GM06990 (cell line): ENCODE measurements at regions not wholly inside any gene's neighbourhood (a gene's known extent, or its start where the extent isn't known, plus 50 kb on each side); places are given as distances from the start of the nearest gene placed in this dataset.

ENCODE experiments used
- DNase-seq: peaks from one replicate; pipeline ENCODE4 v3.0.0-alpha.2; 2011; ENCODE audit not compliant: insufficient read length; ENCODE audit errors: extremely low read depth
- H3K27me3 ChIP-seq: replicated peaks from 2 replicates; pipeline ENCODE4 v1.6.0; 2011; ENCODE audit warnings: low read length; ENCODE audit not compliant: control insufficient read depth, insufficient read depth
- H3K36me3 ChIP-seq: 2 replicates; pipeline ENCODE4 v1.5.1; 2011; ENCODE audit warnings: low read length; ENCODE audit not compliant: control insufficient read depth, insufficient read depth
- H3K4me3 ChIP-seq: replicated peaks from 2 replicates; pipeline ENCODE4 v1.5.1; 2011; ENCODE audit warnings: low read depth, mild to moderate bottlenecking, control low read depth, low read length
- TF ChIP-seq, protein P1 (sequence below): IDR thresholded peaks from 2 replicates; pipeline ENCODE4 v1.5.1; 2011; ENCODE audit warnings: low read length, control low read depth, mild to moderate bottlenecking, inconsistent platforms; ENCODE audit not compliant: insufficient read depth, poor library complexity, severe bottlenecking

DNA sequence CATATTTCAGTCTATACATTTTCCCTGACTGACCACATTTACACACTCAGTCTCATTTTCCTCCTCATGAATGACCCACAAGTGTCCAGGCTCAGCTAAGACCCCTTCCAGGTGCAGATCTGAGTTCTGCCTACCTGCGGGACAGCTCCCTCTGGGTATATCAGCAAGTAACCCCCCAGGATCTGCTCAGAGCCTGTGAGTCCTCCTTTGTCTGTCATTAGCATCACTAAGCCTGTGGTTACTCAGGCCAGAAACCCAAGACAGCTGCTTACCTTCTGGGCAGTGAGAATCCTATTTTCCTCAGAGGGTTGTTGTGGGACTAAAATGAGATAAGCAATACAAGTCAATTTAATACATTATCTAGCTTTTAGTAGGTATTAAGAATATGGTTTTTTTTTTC is 487.6 kb upstream of the BOD1L1 start:
- Histone ChIP-seq H3K36me3 (no peaks in the 10 kb centered on the region), H3K4me3 (no peak overlapping the region), H3K27me3 (no peaks in the 10 kb centered on the region)
- no peak for DNase-seq
- TF ChIP-seq, protein P1, sequence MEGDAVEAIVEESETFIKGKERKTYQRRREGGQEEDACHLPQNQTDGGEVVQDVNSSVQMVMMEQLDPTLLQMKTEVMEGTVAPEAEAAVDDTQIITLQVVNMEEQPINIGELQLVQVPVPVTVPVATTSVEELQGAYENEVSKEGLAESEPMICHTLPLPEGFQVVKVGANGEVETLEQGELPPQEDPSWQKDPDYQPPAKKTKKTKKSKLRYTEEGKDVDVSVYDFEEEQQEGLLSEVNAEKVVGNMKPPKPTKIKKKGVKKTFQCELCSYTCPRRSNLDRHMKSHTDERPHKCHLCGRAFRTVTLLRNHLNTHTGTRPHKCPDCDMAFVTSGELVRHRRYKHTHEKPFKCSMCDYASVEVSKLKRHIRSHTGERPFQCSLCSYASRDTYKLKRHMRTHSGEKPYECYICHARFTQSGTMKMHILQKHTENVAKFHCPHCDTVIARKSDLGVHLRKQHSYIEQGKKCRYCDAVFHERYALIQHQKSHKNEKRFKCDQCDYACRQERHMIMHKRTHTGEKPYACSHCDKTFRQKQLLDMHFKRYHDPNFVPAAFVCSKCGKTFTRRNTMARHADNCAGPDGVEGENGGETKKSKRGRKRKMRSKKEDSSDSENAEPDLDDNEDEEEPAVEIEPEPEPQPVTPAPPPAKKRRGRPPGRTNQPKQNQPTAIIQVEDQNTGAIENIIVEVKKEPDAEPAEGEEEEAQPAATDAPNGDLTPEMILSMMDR = no peak

DNA sequence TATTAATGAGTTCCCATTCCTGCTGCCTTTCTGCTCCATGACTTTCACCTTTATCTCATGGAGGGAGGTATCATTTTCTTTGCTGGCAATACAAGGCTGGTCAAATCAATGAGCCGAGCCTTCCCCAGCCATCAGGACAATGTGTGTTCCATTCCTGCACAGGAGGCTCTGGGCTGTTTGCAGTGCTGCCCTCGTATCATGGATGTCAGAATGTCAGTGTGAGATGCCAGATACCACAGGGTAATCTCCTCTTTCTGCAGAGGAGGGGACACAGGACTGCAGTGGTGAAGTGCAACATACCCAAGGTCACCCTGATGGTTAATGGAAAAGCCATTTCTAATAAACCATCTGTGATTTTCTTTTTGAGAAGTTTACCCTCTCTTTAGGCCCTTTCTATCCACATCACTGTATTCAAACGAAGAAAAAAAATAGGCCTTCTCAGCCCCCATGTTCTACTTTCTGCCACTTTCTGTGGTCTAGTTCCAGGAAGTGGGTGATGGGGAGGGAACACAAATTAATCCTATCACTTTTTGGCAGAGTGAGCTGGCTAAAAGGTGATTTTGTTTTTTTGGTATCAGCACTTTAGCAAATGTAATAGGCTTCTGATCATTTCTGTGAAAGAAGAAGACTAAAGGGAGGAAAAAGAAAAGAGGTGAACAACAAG is 490.2 kb upstream of the BOD1L1 start:
- Histone ChIP-seq H3K4me3 (no peak overlapping the region), H3K36me3 (no peaks in the 10 kb centered on the region), H3K27me3 (no peaks in the 10 kb centered on the region)
- TF ChIP-seq, protein P1 = no peak
- no peak for DNase-seq

- DNase-seq = no peak
- TF ChIP-seq, protein P1 = no peak
These were observed 497.3 kb upstream of the BOD1L1 start for GRCh38 chr4:14124816-14125215.

DNA sequence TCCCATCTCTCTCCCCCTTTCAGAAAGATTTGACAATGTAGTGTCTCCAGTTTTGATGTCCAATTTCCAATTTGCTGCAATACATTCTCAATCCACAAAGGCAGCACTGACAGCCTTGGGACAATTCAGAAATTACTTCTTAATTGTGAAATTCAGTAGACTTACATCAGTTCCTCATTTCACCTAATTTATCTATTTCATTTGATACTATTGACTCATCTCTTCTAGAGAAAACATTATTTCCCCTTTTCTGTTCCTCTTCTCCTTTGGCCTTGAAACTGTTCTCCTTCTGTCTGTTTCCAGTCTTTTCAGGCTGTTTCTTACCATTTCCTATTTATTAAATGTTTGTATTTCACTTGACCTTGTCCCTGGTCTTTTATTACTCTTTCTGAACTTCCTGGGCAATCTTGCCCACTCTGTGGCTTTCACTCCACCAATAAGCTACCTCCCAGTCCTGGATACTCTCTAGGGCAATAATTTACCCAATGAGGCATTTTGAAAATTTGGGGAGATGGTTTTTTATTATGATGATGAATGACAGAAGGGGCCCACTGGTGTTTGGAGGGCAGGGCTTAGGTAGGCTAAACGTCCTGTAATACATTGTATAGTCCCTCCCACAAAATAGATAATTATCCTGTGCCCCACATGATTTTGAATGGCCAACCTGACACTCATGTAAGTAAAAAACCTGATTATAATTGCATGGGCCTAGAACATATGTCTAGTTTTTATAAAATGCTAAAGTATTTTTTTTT is 498.0 kb upstream of the BOD1L1 start:
- TF ChIP-seq, protein P1 = no peak
- peak; percentile 34 for DNase-seq

More at GRCh38 chr4:14124816-14125215, 497.3 kb upstream of the BOD1L1 start:
- Histone ChIP-seq H3K36me3 (no peaks in the 10 kb centered on the region), H3K4me3 (no peak overlapping the region), H3K27me3 (no peaks in the 10 kb centered on the region)

GRCh38 chr4:14130551-14130950 is 503.0 kb upstream of the BOD1L1 start:
- no peak overlapping the region for H3K4me3 ChIP-seq
- TF ChIP-seq, protein P1 = no peak
- DNase-seq = no peak
- no peaks in the 10 kb centered on the region for H3K27me3 ChIP-seq
- no peaks in the 10 kb centered on the region for H3K36me3 ChIP-seq

More for the DNA sequence above, 498.0 kb upstream of the BOD1L1 start:
- Histone ChIP-seq H3K36me3 (no peaks in the 10 kb centered on the region), H3K27me3 (no peaks in the 10 kb centered on the region), H3K4me3 (no peak overlapping the region)
